ENCODE measurements at regions not wholly inside any gene's neighbourhood (a gene's known extent, or its start where the extent isn't known, plus 50 kb on each side); places are given as distances from the start of the nearest gene placed in this dataset.

DNA sequence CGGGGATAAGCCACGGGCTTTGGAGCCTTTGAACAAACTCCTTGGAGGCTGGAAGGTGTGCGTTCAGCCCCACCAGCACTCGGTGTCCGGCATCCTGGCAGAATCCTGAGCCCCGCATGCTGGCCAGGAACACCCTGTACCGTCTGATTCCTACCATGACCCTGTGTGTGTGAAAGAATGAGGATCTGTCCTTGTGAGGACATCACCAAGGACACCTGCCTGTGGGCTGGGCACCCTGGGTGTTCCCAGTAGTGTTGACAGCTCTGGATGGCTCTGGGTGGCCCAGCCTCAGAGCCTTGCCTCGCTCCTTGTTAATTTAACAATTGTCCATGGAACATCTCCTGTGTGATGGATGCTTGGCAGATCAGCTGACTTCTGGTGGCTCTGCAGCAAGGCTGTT is 234.3 kb downstream of the QKI start:
- Histone ChIP-seq H3K79me2 (ENCODE audit: insufficient read depth, low read length) (no peaks in the 10 kb centered on the region), H3K4me3 (replicated peaks in 1 of 2; ENCODE audit: low read depth in 1 of 2, low read length in 2 of 2) (no peak overlapping the region), H3K9me3 (ENCODE audit: control insufficient read depth in 1 of 2, insufficient read depth in 1 of 2, low read depth in 1 of 2, low read length in 2 of 2) (no peaks in the 10 kb centered on the region), H3K36me3 (ENCODE audit: control insufficient read depth in 1 of 2, insufficient read depth in 2 of 2, low read length in 2 of 2) (no peaks in the 10 kb centered on the region), H3K4me2 (ENCODE audit: low read length) (no peak overlapping the region), H3K27ac (ENCODE audit: low read depth, low read length) (no peak overlapping the region), H3K9ac (ENCODE audit: low read length) (no peak overlapping the region), H4K20me1 (ENCODE audit: insufficient read depth) (no peaks in the 10 kb centered on the region), H2AFZ (ENCODE audit: low read depth, low read length, poor library complexity, severe bottlenecking) (no peak overlapping the region), H3K4me1 (ENCODE audit: control insufficient read depth in 1 of 2, insufficient read depth in 2 of 2, low read length in 2 of 2) (no peaks in the 10 kb centered on the region), H3K27me3 (ENCODE audit: insufficient read depth, low read length) (no peaks in the 10 kb centered on the region), H3K9me2 (ENCODE audit: insufficient read depth) (no peaks in the 10 kb centered on the region)
- RAD21 ChIA-PET (ENCODE audit: low non-redundant PET in 1 of 2, low total read pairs in 2 of 2, uncharacterized antibody in 2 of 2, unreplicated experiment in 2 of 2), result no interaction called here
- no TSS peak for BruUV-seq (replicated peaks)
- TF ChIP-seq TCF7L2 (IDR thresholded peaks at IDR 0.05; ENCODE audit: borderline replicate concordance, extremely low read depth, insufficient read depth, insufficient read length) (no peak), ELF1 (IDR thresholded peaks at IDR 0.05; ENCODE audit: borderline replicate concordance, low read depth) (no peak), POLR2A (IDR thresholded peaks at IDR 0.05; ENCODE audit: borderline replicate concordance, extremely low read depth, insufficient read depth, insufficient read length) (no peak), CBX3 (IDR thresholded peaks at IDR 0.05; ENCODE audit: low read depth) (no peak), YY1 (IDR thresholded peaks at IDR 0.05; ENCODE audit: extremely low read depth, insufficient replicate concordance, low read depth, low read length) (no peak), POLR2AphosphoS5 (IDR thresholded peaks at IDR 0.05; ENCODE audit: low read depth, low read length) (no peak), SRF (IDR thresholded peaks at IDR 0.05; ENCODE audit: low read depth) (no peak), ZFX (IDR thresholded peaks at IDR 0.05) (no peak), EZH2phosphoT487 (IDR thresholded peaks at IDR 0.05; ENCODE audit: borderline replicate concordance) (no peak), RAD21 (IDR thresholded peaks at IDR 0.05; ENCODE audit: low read depth) (no peak)
- TF ChIP-seq, protein P1, sequence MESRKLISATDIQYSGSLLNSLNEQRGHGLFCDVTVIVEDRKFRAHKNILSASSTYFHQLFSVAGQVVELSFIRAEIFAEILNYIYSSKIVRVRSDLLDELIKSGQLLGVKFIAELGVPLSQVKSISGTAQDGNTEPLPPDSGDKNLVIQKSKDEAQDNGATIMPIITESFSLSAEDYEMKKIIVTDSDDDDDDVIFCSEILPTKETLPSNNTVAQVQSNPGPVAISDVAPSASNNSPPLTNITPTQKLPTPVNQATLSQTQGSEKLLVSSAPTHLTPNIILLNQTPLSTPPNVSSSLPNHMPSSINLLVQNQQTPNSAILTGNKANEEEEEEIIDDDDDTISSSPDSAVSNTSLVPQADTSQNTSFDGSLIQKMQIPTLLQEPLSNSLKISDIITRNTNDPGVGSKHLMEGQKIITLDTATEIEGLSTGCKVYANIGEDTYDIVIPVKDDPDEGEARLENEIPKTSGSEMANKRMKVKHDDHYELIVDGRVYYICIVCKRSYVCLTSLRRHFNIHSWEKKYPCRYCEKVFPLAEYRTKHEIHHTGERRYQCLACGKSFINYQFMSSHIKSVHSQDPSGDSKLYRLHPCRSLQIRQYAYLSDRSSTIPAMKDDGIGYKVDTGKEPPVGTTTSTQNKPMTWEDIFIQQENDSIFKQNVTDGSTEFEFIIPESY (IDR thresholded peaks at IDR 0.05; ENCODE audit: extremely low read depth, insufficient replicate concordance, low read length), result no peak
- TF ChIP-seq, protein P2, sequence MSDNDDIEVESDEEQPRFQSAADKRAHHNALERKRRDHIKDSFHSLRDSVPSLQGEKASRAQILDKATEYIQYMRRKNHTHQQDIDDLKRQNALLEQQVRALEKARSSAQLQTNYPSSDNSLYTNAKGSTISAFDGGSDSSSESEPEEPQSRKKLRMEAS (IDR thresholded peaks at IDR 0.05), result no peak
- intact Hi-C loops (cut with micrococcal nuclease), result no loop called here
- ATAC-seq (no peak), DNase-seq (ENCODE audit: low read depth, low spot score) (no peak)
- POLR2A ChIA-PET, result no interaction called here
- CTCF ChIA-PET, result no interaction called here
